GM23338 (cell line): ENCODE measurements at regions not wholly inside any gene's neighbourhood (a gene's known extent, or its start where the extent isn't known, plus 50 kb on each side); places are given as distances from the start of the nearest gene placed in this dataset.

Experiments
- ATAC-seq: fragments of 200-7000 bp; cut with Tn5 transposase; 3 replicates; pipeline ENCODE4 v1.9.1; 2020
- DNase-seq: peaks from one replicate; pipeline ENCODE4 v3.0.0-alpha.2; 2015; ENCODE audit warnings: low spot score
- H2AFZ ChIP-seq: fragments of 200-600 bp; sonication (generic); 2 replicates; pipeline ENCODE4 v1.8.0; 2016; ENCODE audit warnings: antibody characterized with exemption, mild to moderate bottlenecking, moderate library complexity
- H3F3A ChIP-seq: fragments of 200-600 bp; sonication (generic); replicated peaks from 2 replicates; pipeline ENCODE4 v1.8.0; 2017; ENCODE audit warnings: antibody characterized with exemption, mixed run types, low read depth
- H3K27ac ChIP-seq: fragments of 200-600 bp; sonication (generic); 2 replicates; pipeline ENCODE4 v1.6.1; 2016; ENCODE audit warnings: low read depth
- H3K27me3 ChIP-seq: fragments of 200-600 bp; sonication (generic); 2 replicates; pipeline ENCODE4 v1.8.0; 2016; ENCODE audit warnings: mild to moderate bottlenecking, mixed run types, moderate library complexity; ENCODE audit not compliant: insufficient read depth
- H3K36me3 ChIP-seq: fragments of 200-600 bp; sonication (generic); 2 replicates; pipeline ENCODE4 v1.8.0; 2016; ENCODE audit warnings: mild to moderate bottlenecking; ENCODE audit not compliant: insufficient read depth
- H3K4me1 ChIP-seq: fragments of 200-600 bp; sonication (generic); 2 replicates; pipeline ENCODE4 v1.8.0; 2016; ENCODE audit warnings: mild to moderate bottlenecking, moderate library complexity; ENCODE audit not compliant: insufficient read depth
- H3K4me2 ChIP-seq: fragments of 200-600 bp; sonication (generic); 2 replicates; pipeline ENCODE4 v1.7.1; 2017; ENCODE audit warnings: mixed run types
- H3K4me3 ChIP-seq: fragments of 200-600 bp; sonication (generic); 2 replicates; pipeline ENCODE4 v1.6.1; 2016; ENCODE audit warnings: mixed run types
- H3K79me2 ChIP-seq: fragments of 200-600 bp; sonication (generic); replicated peaks from 2 replicates; pipeline ENCODE4 v1.8.0; 2017; ENCODE audit warnings: mild to moderate bottlenecking; ENCODE audit not compliant: insufficient read depth
- H3K9me2 ChIP-seq: fragments of 200-600 bp; sonication (generic); 2 replicates; pipeline ENCODE4 v1.8.0; 2017; ENCODE audit not compliant: insufficient read depth
- H4K20me1 ChIP-seq: fragments of 200-600 bp; sonication (generic); replicated peaks from 2 replicates; pipeline ENCODE4 v1.8.0; 2017; ENCODE audit warnings: mild to moderate bottlenecking; ENCODE audit not compliant: insufficient read depth
- H3K27ac Mint-ChIP-seq: 2 replicates; pipeline ENCODE4 v1.8.0; 2020; ENCODE audit warnings: inconsistent platforms, mild to moderate bottlenecking, moderate library complexity, mixed read lengths
- H3K27me3 Mint-ChIP-seq: 3 replicates; pipeline ENCODE4 v1.8.0; 2022; ENCODE audit warnings: low read depth, mild to moderate bottlenecking, moderate library complexity, mixed read lengths, inconsistent platforms; ENCODE audit not compliant: insufficient read depth, poor library complexity
- H3K36me3 Mint-ChIP-seq: 3 replicates; pipeline ENCODE4 v1.8.0; 2021; ENCODE audit warnings: low read depth, mild to moderate bottlenecking, inconsistent platforms, moderate library complexity, mixed read lengths
- H3K4me1 Mint-ChIP-seq: 3 replicates; pipeline ENCODE4 v1.8.0; 2020; ENCODE audit warnings: mild to moderate bottlenecking, inconsistent platforms, mixed read lengths
- H3K4me3 Mint-ChIP-seq: 3 replicates; pipeline ENCODE4 v1.8.0; 2021; ENCODE audit warnings: moderate library complexity, mild to moderate bottlenecking, inconsistent platforms, mixed read lengths
- H3K9me3 Mint-ChIP-seq: 3 replicates; pipeline ENCODE4 v1.8.0; 2020; ENCODE audit warnings: moderate library complexity, mild to moderate bottlenecking, inconsistent platforms, mixed read lengths
- CREB1 ChIP-seq: fragments of 250-450 bp; sonication (Bioruptor Pico); IDR thresholded peaks from 2 replicates; pipeline ENCODE4 v1.5.0; 2020; ENCODE audit warnings: low read depth, mild to moderate bottlenecking, moderate library complexity
- EZH2 ChIP-seq: fragments of 200-600 bp; sonication (generic); IDR thresholded peaks from one replicate; pipeline ENCODE4 v1.8.0; 2017; ENCODE audit warnings: antibody characterized with exemption, mild to moderate bottlenecking, low read depth; ENCODE audit not compliant: unreplicated experiment
- EZH2phosphoT487 ChIP-seq: fragments of 200-600 bp; sonication (generic); IDR thresholded peaks from one replicate; pipeline ENCODE4 v1.8.1; 2018; ENCODE audit warnings: antibody characterized with exemption; ENCODE audit not compliant: unreplicated experiment
- POLR2AphosphoS5 ChIP-seq: IDR thresholded peaks from 2 replicates; pipeline ENCODE4 v1.6.1; 2016; ENCODE audit warnings: antibody characterized with exemption, low read depth
- REST ChIP-seq: IDR thresholded peaks from one replicate; pipeline ENCODE4 v1.6.1; 2018; ENCODE audit warnings: antibody characterized with exemption; ENCODE audit not compliant: unreplicated experiment
- STAT1 ChIP-seq: IDR thresholded peaks from one replicate; pipeline ENCODE4 v1.6.1; 2016; ENCODE audit warnings: antibody characterized with exemption; ENCODE audit not compliant: unreplicated experiment
- ZNF114 ChIP-seq: fragments of 250-450 bp; sonication (Bioruptor Pico); IDR thresholded peaks from 2 replicates; pipeline ENCODE4 v1.5.0; 2020; ENCODE audit warnings: mild to moderate bottlenecking, moderate library complexity
- ZNF331 ChIP-seq: fragments of 250-450 bp; sonication (Bioruptor Pico); IDR thresholded peaks from 2 replicates; pipeline ENCODE4 v1.5.0; 2020; ENCODE audit warnings: low read depth, mild to moderate bottlenecking, moderate library complexity
- TF ChIP-seq, protein P1 (sequence below): IDR thresholded peaks from 2 replicates; pipeline ENCODE4 v1.6.1; 2016; ENCODE audit warnings: antibody characterized with exemption

- TF ChIP-seq CREB1: no peak
- TF ChIP-seq, protein P1, sequence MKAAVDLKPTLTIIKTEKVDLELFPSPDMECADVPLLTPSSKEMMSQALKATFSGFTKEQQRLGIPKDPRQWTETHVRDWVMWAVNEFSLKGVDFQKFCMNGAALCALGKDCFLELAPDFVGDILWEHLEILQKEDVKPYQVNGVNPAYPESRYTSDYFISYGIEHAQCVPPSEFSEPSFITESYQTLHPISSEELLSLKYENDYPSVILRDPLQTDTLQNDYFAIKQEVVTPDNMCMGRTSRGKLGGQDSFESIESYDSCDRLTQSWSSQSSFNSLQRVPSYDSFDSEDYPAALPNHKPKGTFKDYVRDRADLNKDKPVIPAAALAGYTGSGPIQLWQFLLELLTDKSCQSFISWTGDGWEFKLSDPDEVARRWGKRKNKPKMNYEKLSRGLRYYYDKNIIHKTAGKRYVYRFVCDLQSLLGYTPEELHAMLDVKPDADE: no peak
Measured at GRCh38 chr6:79783670-79784394, 152.7 kb downstream of the SH3BGRL2 start (continued).

GRCh38 chr6:79782792-79783580 is 151.9 kb downstream of the SH3BGRL2 start:
- H3K4me2 ChIP-seq: no peak overlapping the region
- peaks cover 2% of the 10 kb centered on the region for H3K27me3 Mint-ChIP-seq
- no peaks in the 10 kb centered on the region for H3K9me3 Mint-ChIP-seq
- ATAC-seq (no peak), DNase-seq (no peak)
- no peak overlapping the region for H3K27ac ChIP-seq
- H3F3A ChIP-seq: no peaks in the 10 kb centered on the region
- no peaks in the 10 kb centered on the region for H3K36me3 Mint-ChIP-seq
- no peak overlapping the region for H3K4me3 ChIP-seq
- no peaks in the 10 kb centered on the region for H3K4me1 ChIP-seq
- no peaks in the 10 kb centered on the region for H3K4me1 Mint-ChIP-seq
- no peaks in the 10 kb centered on the region for H3K79me2 ChIP-seq
- H3K36me3 ChIP-seq: no peaks in the 10 kb centered on the region
- no peak overlapping the region for H2AFZ ChIP-seq
- no peaks in the 10 kb centered on the region for H3K27me3 ChIP-seq
- no peak overlapping the region for H3K4me3 Mint-ChIP-seq
- no peak overlapping the region for H3K27ac Mint-ChIP-seq
- H4K20me1 ChIP-seq: no peaks in the 10 kb centered on the region
- TF ChIP-seq ZNF331 (CRISPR knock-in tag): no peak
- no peak for TF ChIP-seq EZH2phosphoT487
- no peak for TF ChIP-seq REST
- TF ChIP-seq STAT1: no peak
- TF ChIP-seq EZH2: no peak
- H3K9me2 ChIP-seq: no peaks in the 10 kb centered on the region

- Histone ChIP-seq H3K36me3 (no peaks in the 10 kb centered on the region), H3K27ac (no peak overlapping the region), H3K4me3 (no peak overlapping the region), H4K20me1 (no peaks in the 10 kb centered on the region), H3K4me1 (no peaks in the 10 kb centered on the region), H2AFZ (no peak overlapping the region), H3K9me2 (no peaks in the 10 kb centered on the region), H3K79me2 (no peaks in the 10 kb centered on the region), H3K4me2 (no peak overlapping the region), H3F3A (no peaks in the 10 kb centered on the region), H3K27me3 (no peaks in the 10 kb centered on the region)
- DNase-seq: no peak
- Mint-ChIP-seq H3K27ac (no peak overlapping the region), H3K36me3 (no peaks in the 10 kb centered on the region), H3K4me1 (peaks cover 6% of the 10 kb centered on the region), H3K4me3 (no peak overlapping the region), H3K9me3 (no peaks in the 10 kb centered on the region), H3K27me3 (peaks cover 2% of the 10 kb centered on the region)
- TF ChIP-seq ZNF114 (no peak), POLR2AphosphoS5 (no peak)
- ATAC-seq: no peak
Measured at GRCh38 chr6:79781916-79782315, 150.8 kb downstream of the SH3BGRL2 start.
